Activated CD4-positive, alpha-beta T cell treated with anti-CD3 and anti-CD28 coated beads, Interleukin-2, amount 10 ng/mL, durations not matched to agents 7 days and 5 days (primary cell): ENCODE measurements at regions not wholly inside any gene's neighbourhood (a gene's known extent, or its start where the extent isn't known, plus 50 kb on each side); places are given as distances from the start of the nearest gene placed in this dataset.
"Not testable (repeated sequence)": the region's sequence is repeated elsewhere in the genome, so short reads cannot be mapped to it uniquely, and the experiment has no call there.

Source experiments
- CTCF ChIA-PET: fragments of 350-600 bp; sonication (Branson Sonifier 250); formaldehyde crosslinking; loops from one replicate; lab custom pipeline; 2021; ENCODE audit warnings: antibody characterized with exemption; lab: Charles Lee
- POLR2A ChIA-PET: fragments of 350-600 bp; sonication (Branson Sonifier 250); formaldehyde crosslinking; loops from one replicate; lab custom pipeline; 2021; ENCODE audit warnings: antibody characterized with exemption; lab: Charles Lee
- DNase-seq: peaks from one replicate; pipeline ENCODE4 v3.0.0-alpha.2; 2020
- H3K27ac Mint-ChIP-seq: one replicate; pipeline ENCODE4 v1.8.0; 2021; ENCODE audit warnings: mild to moderate bottlenecking, moderate library complexity, mixed read lengths
- H3K27me3 Mint-ChIP-seq: one replicate; pipeline ENCODE4 v1.8.0; 2021; ENCODE audit warnings: mixed read lengths
- H3K36me3 Mint-ChIP-seq: one replicate; pipeline ENCODE4 v1.8.0; 2021; ENCODE audit warnings: low read depth, mixed read lengths
- H3K4me1 Mint-ChIP-seq: one replicate; pipeline ENCODE4 v1.8.0; 2021; ENCODE audit warnings: mixed read lengths
- H3K4me3 Mint-ChIP-seq: one replicate; pipeline ENCODE4 v1.8.0; 2021; ENCODE audit warnings: mild to moderate bottlenecking, moderate library complexity, mixed read lengths
- H3K9me3 Mint-ChIP-seq: one replicate; pipeline ENCODE4 v1.8.0; 2021; ENCODE audit warnings: mixed read lengths

DNA sequence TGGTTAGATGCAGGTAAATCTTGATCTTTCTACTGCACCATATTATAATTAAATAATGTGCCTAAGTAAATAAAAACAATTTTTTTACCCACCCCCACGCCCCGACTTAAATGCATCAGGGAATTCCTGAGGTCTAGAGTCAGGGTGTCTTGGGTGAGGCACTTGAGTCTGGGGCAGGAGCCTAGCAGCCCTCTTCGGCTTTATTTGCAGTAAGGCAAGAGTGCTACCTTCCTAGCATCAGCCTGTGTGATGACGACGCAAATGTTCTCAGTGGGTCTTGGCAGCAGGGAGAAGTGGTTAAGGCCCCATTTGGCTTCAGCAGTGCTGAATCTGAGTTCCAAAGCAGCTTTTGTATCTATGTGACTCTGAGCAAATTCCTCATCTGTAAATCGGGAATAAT lies 88.7 kb downstream of the POLR2M start:
- CTCF ChIA-PET: no interaction called here
- H3K4me1 Mint-ChIP-seq: no peaks in the 10 kb centered on the region
- no peaks in the 10 kb centered on the region for H3K9me3 Mint-ChIP-seq

DNA sequence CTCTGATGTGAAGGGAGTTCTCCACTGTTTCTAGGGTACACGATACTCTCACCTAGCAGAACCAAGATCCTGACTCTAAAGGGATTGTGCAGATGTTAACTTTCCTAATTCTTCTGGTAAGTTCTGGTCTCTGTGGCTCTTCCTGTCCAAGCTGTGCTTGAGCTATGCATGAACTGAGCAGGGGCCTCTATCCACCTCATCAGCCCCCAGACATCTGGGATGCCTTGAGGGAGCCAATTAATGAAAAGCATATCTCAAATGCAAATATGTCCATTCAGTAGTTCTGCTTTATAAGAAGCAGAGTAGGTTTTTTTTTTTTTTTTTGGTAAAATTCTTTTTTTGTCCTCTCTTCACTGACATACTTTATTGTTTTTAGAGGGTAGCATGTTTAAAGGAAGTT lies 89.6 kb downstream of the POLR2M start:
- CTCF ChIA-PET: no interaction called here

More for the DNA sequence above, 88.7 kb downstream of the POLR2M start:
- Mint-ChIP-seq H3K4me3 (no peak overlapping the region), H3K27me3 (peaks cover 4% of the 10 kb centered on the region), H3K27ac (no peak overlapping the region), H3K36me3 (no peaks in the 10 kb centered on the region)
- no peak for DNase-seq
- POLR2A ChIA-PET: no interaction called here

DNA sequence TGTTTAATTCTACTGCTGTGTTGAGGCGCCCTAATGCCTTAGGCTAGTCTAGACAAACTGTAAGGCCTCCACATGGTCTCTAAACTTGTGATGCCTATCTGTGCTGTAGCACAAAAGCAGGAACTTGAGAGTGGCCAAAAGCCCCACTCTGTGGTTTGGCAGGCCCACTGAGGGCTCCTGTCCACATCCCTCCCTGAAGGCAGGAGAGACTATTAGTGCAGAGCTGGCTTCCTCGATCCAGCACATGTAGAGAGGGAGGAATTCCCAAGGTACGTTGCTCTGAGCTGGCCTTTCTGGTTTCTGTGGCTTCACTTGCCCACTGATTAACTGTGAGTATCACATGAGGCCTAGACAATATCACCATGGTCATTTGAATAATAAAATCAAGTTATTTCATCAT lies 90.6 kb downstream of the POLR2M start:
- Mint-ChIP-seq H3K4me1 (no peaks in the 10 kb centered on the region), H3K4me3 (no peak overlapping the region), H3K27me3 (peaks cover 5% of the 10 kb centered on the region), H3K9me3 (no peaks in the 10 kb centered on the region), H3K27ac (no peak overlapping the region), H3K36me3 (no peaks in the 10 kb centered on the region)
- no peak for DNase-seq
- POLR2A ChIA-PET: no interaction called here
- CTCF ChIA-PET: no interaction called here

More for the DNA sequence above, 89.6 kb downstream of the POLR2M start:
- H3K27ac Mint-ChIP-seq: no peak overlapping the region
- no peaks in the 10 kb centered on the region for H3K9me3 Mint-ChIP-seq
- H3K4me3 Mint-ChIP-seq: no peak overlapping the region
- no peaks in the 10 kb centered on the region for H3K4me1 Mint-ChIP-seq
- peaks cover 5% of the 10 kb centered on the region for H3K27me3 Mint-ChIP-seq
- POLR2A ChIA-PET: no interaction called here
- no peaks in the 10 kb centered on the region for H3K36me3 Mint-ChIP-seq
- DNase-seq: no peak

DNA sequence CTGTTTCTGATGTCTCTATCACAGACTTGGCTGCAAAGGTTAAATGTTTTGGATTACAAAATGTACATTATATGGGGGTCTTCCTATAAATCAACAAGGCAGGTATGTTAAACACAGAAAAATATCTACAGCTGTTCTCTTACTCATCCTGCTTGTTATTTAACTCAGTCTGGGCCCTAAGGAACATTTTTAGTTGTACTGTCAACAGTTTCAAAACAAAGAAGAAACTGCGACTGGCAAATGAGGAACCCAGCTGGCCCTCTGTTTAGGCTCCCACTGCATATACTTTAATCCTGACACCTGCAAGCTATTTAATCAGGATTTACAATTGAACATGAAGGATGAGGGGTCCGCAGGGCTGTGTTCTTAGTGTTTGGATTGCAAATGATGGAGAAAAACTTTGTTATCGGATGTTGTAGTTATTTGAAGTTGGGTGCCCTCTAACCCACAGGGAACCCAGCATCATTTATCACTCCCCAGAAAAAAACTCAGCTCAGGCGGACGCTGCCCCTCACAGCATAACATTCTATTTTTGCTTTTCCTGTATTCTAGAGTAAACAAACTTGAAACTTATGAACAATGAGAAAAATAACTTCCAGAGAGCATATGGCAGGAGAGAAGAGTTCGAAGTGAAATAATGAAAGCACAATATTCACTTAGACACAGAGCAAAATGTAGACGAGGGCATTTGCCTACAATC lies 91.2 kb downstream of the POLR2M start:
- DNase-seq: no peak
- Mint-ChIP-seq H3K9me3 (no peaks in the 10 kb centered on the region), H3K27ac (no peak overlapping the region), H3K36me3 (no peaks in the 10 kb centered on the region), H3K27me3 (peaks cover 8% of the 10 kb centered on the region), H3K4me3 (no peak overlapping the region), H3K4me1 (no peaks in the 10 kb centered on the region)
- ChIA-PET POLR2A (no interaction called here), CTCF (no interaction called here)

DNA sequence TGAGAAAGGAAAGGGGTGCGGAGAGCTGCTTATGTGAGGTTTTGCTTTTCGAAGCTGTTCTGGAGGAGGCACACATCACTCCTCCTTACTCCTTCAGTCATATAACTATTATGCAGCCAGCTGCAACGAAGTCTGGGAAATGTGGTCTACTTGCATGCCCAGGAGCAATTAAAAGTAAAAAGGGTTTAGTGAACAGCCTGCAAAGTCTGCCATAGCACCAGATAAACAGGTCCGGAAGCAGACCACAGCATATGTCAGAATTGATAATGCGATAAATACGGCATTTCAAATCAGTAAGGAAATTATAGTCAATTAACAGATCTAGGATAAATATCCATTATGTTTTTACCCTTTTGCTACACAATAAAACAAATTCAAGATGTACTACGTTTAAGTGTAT lies 99.5 kb downstream of the POLR2M start:
- ChIA-PET POLR2A (no interaction called here), CTCF (no interaction called here)
- H3K27me3 Mint-ChIP-seq: peaks cover 17% of the 10 kb centered on the region

DNA sequence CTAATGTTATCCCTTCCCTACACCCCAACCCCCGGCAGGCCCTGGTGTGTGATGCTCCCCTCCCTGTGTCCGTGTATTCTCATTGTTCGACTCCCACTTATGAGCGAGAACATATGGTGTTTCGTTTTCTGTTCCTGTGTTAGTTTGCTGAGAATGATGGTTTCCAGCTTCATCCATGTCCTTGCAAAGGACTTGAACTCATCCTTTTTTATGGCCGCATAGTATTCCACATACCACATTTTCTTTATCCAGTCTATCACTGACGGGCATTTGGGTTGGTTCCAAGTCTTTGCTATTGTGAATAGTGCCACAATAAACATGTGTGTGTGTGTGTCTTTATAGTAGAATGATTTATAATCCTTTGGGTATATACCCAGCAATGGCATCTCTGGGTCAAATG lies 102.8 kb downstream of the POLR2M start:
- POLR2A ChIA-PET, DNase-seq, H3K4me1 Mint-ChIP-seq, H3K4me3 Mint-ChIP-seq, CTCF ChIA-PET, H3K27ac Mint-ChIP-seq, H3K9me3 Mint-ChIP-seq, H3K36me3 Mint-ChIP-seq: not testable (repeated sequence)
- H3K27me3 Mint-ChIP-seq: peaks cover 26% of the 10 kb centered on the region

More for the DNA sequence above, 99.5 kb downstream of the POLR2M start:
- no peak overlapping the region for H3K4me3 Mint-ChIP-seq
- H3K27ac Mint-ChIP-seq: no peak overlapping the region
- H3K36me3 Mint-ChIP-seq: no peaks in the 10 kb centered on the region
- H3K4me1 Mint-ChIP-seq: no peaks in the 10 kb centered on the region
- DNase-seq: no peak
- H3K9me3 Mint-ChIP-seq: peaks cover 2% of the 10 kb centered on the region

DNA sequence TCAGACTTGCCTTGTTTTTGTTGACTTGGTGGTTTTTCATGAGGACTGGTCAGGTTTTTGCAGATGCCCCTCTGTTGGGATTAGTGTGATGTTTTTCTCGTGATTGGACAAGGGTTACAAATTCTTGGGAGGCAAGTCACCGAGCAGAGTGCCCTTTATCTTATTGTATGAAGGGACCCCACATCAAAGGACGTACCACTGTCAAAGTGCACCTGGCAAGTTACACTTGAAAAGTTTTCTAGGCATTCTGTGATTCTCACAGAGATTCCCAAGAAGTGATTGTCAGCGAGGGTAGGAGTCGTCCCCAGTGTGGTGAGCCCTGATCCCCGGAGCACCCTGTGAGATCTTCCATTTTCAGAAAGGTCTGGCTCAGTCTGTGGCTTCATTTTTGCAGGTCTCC lies 110.1 kb downstream of the POLR2M start:
- peaks cover 14% of the 10 kb centered on the region for H3K27me3 Mint-ChIP-seq
- H3K9me3 Mint-ChIP-seq: peaks cover 3% of the 10 kb centered on the region
- no peaks in the 10 kb centered on the region for H3K4me1 Mint-ChIP-seq
- H3K27ac Mint-ChIP-seq: no peak overlapping the region
- DNase-seq: no peak
- CTCF ChIA-PET: interaction anchor here (1.1 to 1.2 kb wide), 2 partner anchors 13 to 185 kb away, joined by 3 to 6 read pairs; no protein-coding TSS in a partner anchor
- H3K4me3 Mint-ChIP-seq: no peak overlapping the region
- no peaks in the 10 kb centered on the region for H3K36me3 Mint-ChIP-seq
- POLR2A ChIA-PET: no interaction called here

DNA sequence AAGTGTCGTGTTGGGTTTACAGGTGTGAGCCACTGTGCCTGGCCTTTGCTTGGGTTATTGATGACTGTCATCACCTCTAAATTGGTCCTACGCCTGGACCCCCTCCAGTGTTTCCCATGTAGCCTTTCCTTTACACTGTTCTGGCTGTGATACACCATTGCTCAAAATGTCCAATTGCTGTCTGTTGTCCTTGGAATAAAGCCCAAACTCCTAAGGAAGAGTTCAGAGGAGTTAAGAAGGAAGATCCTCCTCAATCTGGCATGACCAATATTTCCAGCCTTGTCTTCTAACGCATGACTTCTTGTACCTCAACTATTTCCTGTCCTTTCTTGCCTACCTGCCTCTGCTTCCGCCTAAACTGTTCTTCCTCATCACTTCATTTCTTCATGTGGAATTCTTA lies 113.1 kb downstream of the POLR2M start:
- Mint-ChIP-seq H3K36me3 (no peaks in the 10 kb centered on the region), H3K9me3 (peaks cover 3% of the 10 kb centered on the region), H3K4me3 (no peak overlapping the region), H3K4me1 (no peaks in the 10 kb centered on the region), H3K27me3 (peaks cover 12% of the 10 kb centered on the region), H3K27ac (no peak overlapping the region)
- ChIA-PET POLR2A (no interaction called here), CTCF (no interaction called here)
- no peak for DNase-seq

DNA sequence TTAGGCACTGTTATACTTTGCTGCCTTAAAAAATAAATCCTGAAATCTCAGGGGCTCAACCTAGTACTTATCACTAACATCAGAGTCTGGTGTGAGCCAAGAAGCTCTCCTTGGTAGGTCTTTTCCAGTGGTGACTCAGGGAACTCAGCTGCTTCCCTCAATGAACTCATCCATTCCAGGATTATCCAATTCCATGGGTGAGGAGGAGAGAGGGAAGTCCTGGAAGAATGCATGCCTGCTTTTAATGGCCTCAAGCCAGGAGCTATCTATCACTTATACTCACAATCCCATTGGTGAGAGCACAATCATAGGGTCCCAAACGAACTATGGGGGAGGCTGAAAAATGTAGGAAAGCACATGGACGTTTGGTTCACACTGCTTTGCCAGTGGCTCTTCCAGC lies 113.6 kb downstream of the POLR2M start:
- ChIA-PET CTCF (no interaction called here), POLR2A (no interaction called here)
- no peaks in the 10 kb centered on the region for H3K4me1 Mint-ChIP-seq
- peaks cover 3% of the 10 kb centered on the region for H3K9me3 Mint-ChIP-seq
- DNase-seq: no peak
- no peak overlapping the region for H3K4me3 Mint-ChIP-seq
- no peak overlapping the region for H3K27ac Mint-ChIP-seq
- H3K36me3 Mint-ChIP-seq: no peaks in the 10 kb centered on the region
- peaks cover 12% of the 10 kb centered on the region for H3K27me3 Mint-ChIP-seq

DNA sequence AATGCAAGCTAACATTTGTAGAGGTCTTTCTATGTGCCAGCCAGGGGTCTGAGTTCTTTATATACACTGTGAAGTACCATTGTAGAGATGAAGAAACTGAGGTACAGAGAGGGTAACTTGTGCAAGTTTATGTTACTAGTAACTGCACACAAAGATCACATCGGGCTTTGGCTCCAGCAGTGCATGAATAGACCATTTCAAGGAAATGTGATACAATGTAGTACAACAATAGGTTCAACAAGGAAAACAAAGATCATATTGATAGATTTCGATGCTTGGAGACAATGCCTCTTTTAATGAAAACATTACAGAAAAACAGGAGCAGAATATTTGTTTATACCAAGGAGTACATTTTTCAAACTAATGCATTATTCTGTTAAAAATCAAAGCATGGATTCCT lies 115.3 kb downstream of the POLR2M start:
- Mint-ChIP-seq H3K27me3 (peaks cover 12% of the 10 kb centered on the region), H3K4me1 (peaks cover 1% of the 10 kb centered on the region), H3K9me3 (peaks cover 3% of the 10 kb centered on the region), H3K4me3 (no peak overlapping the region), H3K27ac (no peak overlapping the region), H3K36me3 (no peaks in the 10 kb centered on the region)
- no peak for DNase-seq
- ChIA-PET POLR2A (no interaction called here), CTCF (no interaction called here)

DNA sequence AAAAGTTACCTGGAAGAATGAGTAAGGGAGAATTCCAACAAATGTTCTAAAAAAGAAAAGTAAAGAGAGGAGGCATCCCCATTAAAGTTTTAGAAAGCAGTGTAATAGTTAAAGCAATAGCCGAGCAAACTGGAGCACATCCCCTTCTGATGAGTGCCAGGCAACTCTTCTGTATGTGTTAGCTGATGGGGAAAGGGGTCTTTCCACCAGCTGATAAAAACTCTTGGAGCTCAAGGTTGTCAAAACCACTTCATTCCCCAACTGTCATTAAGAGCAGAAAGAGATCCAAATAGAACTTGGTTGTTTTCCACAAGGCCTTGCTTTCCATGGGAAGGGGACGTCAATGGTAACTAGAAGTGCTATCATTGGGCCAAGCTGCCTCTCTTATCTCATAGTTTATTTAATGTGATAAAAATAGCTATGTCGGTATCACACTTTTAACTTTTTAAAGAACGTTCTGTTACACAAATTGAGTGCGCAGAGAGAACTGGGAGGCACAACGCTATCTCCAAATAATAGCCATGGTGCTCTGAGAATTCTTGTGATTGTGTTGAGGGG lies 116.9 kb downstream of the POLR2M start:
- Mint-ChIP-seq H3K36me3 (no peaks in the 10 kb centered on the region), H3K9me3 (peaks cover 3% of the 10 kb centered on the region), H3K4me3 (no peak overlapping the region), H3K27ac (no peak overlapping the region), H3K27me3 (peaks cover 9% of the 10 kb centered on the region), H3K4me1 (peaks cover 7% of the 10 kb centered on the region)
- no peak for DNase-seq
- ChIA-PET CTCF (interaction anchor here (1.1 to 1.5 kb wide), 2 partner anchors 19 to 38 kb away, joined by 3 to 4 read pairs; no protein-coding TSS in a partner anchor), POLR2A (no interaction called here)

DNA sequence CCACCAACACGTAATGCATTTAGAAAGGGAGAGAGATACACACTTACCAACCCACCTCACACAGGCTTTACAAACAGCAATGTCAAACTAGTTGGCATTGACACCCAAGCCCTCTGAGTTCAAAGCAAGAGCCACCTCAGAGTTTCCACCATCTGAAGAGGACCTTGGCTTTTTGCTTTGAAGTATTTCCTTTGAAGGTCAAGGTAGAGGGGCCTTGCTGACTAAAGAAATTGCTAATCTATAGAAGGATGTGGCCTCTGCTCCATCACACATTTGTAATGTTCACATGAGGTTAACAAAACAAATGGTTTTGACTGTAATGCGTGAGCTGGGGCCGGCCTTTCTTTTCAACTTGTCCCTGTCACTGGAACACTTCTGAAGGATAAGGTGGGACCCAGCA lies 117.7 kb downstream of the POLR2M start:
- no peak overlapping the region for H3K4me3 Mint-ChIP-seq
- ChIA-PET POLR2A (no interaction called here), CTCF (interaction anchor here (1.5 kb wide), 1 partner anchor 37 kb away, joined by 4 read pairs; no protein-coding TSS in a partner anchor)
- H3K27ac Mint-ChIP-seq: no peak overlapping the region
- peaks cover 11% of the 10 kb centered on the region for H3K27me3 Mint-ChIP-seq
- no peak for DNase-seq
- H3K9me3 Mint-ChIP-seq: no peaks in the 10 kb centered on the region
- no peaks in the 10 kb centered on the region for H3K36me3 Mint-ChIP-seq
- H3K4me1 Mint-ChIP-seq: peaks cover 7% of the 10 kb centered on the region

DNA sequence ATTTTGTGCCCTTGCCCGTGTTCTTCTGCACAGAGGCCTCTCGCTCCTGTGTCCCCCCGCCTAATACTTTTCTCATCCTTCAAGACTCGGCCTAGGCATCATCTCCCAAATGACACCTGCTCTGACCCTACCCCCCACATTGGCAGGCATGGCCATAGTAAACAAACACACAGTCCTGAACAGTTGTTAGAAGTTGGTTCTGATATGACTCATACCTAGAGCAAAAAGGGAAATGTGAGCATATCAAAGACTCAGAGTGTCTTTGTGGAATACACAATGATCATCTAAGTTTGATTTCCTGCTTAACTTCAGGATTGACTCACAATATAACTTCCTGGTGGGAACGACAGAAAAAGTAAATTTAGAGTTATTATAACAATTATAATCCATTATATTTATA lies 120.5 kb downstream of the POLR2M start:
- ChIA-PET CTCF (no interaction called here), POLR2A (no interaction called here)
- peaks cover 18% of the 10 kb centered on the region for H3K27me3 Mint-ChIP-seq
- DNase-seq: no peak
- H3K4me3 Mint-ChIP-seq: no peak overlapping the region
- peaks cover 10% of the 10 kb centered on the region for H3K4me1 Mint-ChIP-seq
- no peak overlapping the region for H3K27ac Mint-ChIP-seq
- H3K36me3 Mint-ChIP-seq: no peaks in the 10 kb centered on the region
- no peaks in the 10 kb centered on the region for H3K9me3 Mint-ChIP-seq

DNA sequence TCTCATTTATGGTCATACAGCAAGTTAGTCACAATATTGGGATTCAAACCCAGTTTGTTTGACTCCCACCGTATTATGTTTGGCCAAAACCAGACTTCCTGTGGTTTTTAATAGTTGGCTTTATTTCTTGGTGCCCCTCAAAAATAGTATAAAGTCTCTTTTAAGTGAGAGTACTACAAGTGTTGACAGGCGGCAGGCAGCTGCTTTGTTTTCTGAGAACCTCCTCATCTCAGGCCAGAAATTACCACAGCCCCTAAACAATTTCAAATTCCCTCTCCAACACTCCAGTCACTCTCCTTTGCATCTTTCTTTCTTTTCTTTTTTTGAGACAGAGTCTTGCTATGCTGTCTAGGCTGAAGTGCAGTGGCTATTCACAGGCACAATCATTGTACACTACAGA lies 121.5 kb downstream of the POLR2M start:
- DNase-seq: no peak
- H3K27me3 Mint-ChIP-seq: peaks cover 21% of the 10 kb centered on the region
- no peak overlapping the region for H3K4me3 Mint-ChIP-seq
- H3K27ac Mint-ChIP-seq: no peak overlapping the region
- ChIA-PET POLR2A (no interaction called here), CTCF (no interaction called here)
- peaks cover 10% of the 10 kb centered on the region for H3K4me1 Mint-ChIP-seq
- H3K9me3 Mint-ChIP-seq: no peaks in the 10 kb centered on the region
- no peaks in the 10 kb centered on the region for H3K36me3 Mint-ChIP-seq
